ENCODE measurements at regions not wholly inside any gene's neighbourhood (a gene's known extent, or its start where the extent isn't known, plus 50 kb on each side); places are given as distances from the start of the nearest gene placed in this dataset.

- TF ChIP-seq CTCF (IDR thresholded peaks at IDR 0.05 in 4 of 5, conservative IDR thresholded peaks at IDR 0.05 in 1 of 5), result no peak
- no peak for TF ChIP-seq POLR2A (IDR thresholded peaks at IDR 0.05)
Measured at GRCh38 chr11:122007601-122008071, 108.4 kb downstream of the BLID start.
